HepG2 (cell line): ENCODE measurements at regions not wholly inside any gene's neighbourhood (a gene's known extent, or its start where the extent isn't known, plus 50 kb on each side); places are given as distances from the start of the nearest gene placed in this dataset.

Experiments
- ATAC-seq: fragments of 200-7000 bp; cut with Tn5 transposase; 3 replicates; pipeline ENCODE4 v1.9.1; 2020; ENCODE audit warnings: mild to moderate bottlenecking, moderate library complexity
- BruUV-seq: library from RNA; stranded (reverse); fragments of 400-500 nt; replicated peaks from 2 replicates; lab custom pipeline; 2021; lab: Mats Ljungman, UMichigan
- CTCF ChIA-PET: fragments of 300-600 bp; formaldehyde crosslinking; extraction: SDS; loops from one replicate; lab custom pipeline; 2021; ENCODE audit warnings: low total read pairs, inconsistent platforms, low intra/inter-chr PET ratio; lab: Yijun Ruan, JAX
- POLR2A ChIA-PET: fragments of 350-600 bp; sonication (Branson Sonifier 250); formaldehyde crosslinking; loops from one replicate; lab custom pipeline; 2020; ENCODE audit warnings: antibody characterized with exemption, inconsistent platforms; lab: Yijun Ruan, JAX
- DNase-seq: peaks from one replicate; pipeline ENCODE4 v3.0.0-alpha.2; 2015; ENCODE audit warnings: low spot score
- FAIRE-seq: peaks from 3 replicates; lab custom pipeline; 2011; peaks lifted over from hg19 to GRCh38; lab: Jason Lieb, UNC
- H2AFZ ChIP-seq: one replicate; pipeline ENCODE4 v1.6.1; 2011; ENCODE audit warnings: low read length, inconsistent platforms
- H3K27ac ChIP-seq: fragments of 300-600 bp; 3 replicates; pipeline ENCODE4 v1.8.0; 2011; ENCODE audit warnings: mixed run types, mild to moderate bottlenecking, mixed read lengths, low read length, inconsistent platforms; ENCODE audit not compliant: insufficient read depth; ENCODE audit errors: extremely low read length
- H3K27me3 ChIP-seq, 2 experiments: fragments of 200-600 bp in 1 of 2; 2 replicates in 1 of 2; 3 replicates in 1 of 2; pipeline versions ENCODE4 v1.6.0 to v1.8.0; 2011; ENCODE audit warnings: low read length in 2 of 2, mild to moderate bottlenecking in 2 of 2, moderate library complexity in 2 of 2, inconsistent platforms in 1 of 2; ENCODE audit not compliant: insufficient read depth in 2 of 2, control insufficient read depth in 1 of 2
- H3K36me3 ChIP-seq, 2 experiments: fragments of 200-600 bp in 1 of 2; replicated peaks in 1 of 2; 2 replicates in 1 of 2; 3 replicates in 1 of 2; pipeline versions ENCODE4 v1.5.1 to v1.8.0; 2011; ENCODE audit warnings: low read length in 2 of 2, inconsistent platforms in 1 of 2; ENCODE audit not compliant: insufficient read depth in 2 of 2, control insufficient read depth in 1 of 2
- H3K4me1 ChIP-seq: 2 replicates; pipeline ENCODE4 v1.5.1; 2012; ENCODE audit warnings: low read length, inconsistent platforms; ENCODE audit not compliant: insufficient read depth
- H3K4me2 ChIP-seq: 2 replicates; pipeline ENCODE4 v1.6.0; 2011; ENCODE audit warnings: low read depth, low read length, inconsistent platforms
- H3K4me3 ChIP-seq, 3 experiments: fragments of 200-600 bp in 1 of 3; sonication (generic), shearing (Covaris generic) in 1 of 3; replicated peaks in 1 of 3; 2 replicates each; pipeline ENCODE4 v1.5.1; 2011 to 2016; ENCODE audit warnings: low read length in 3 of 3, inconsistent platforms in 2 of 3, low read depth in 2 of 3, mild to moderate bottlenecking in 2 of 3, control low read depth in 1 of 3, mixed read lengths in 1 of 3; ENCODE audit not compliant: insufficient read depth in 1 of 3
- H3K79me2 ChIP-seq: one replicate; pipeline ENCODE4 v1.6.1; 2011; ENCODE audit warnings: low read length, inconsistent platforms; ENCODE audit not compliant: insufficient read depth
- H3K9ac ChIP-seq: 2 replicates; pipeline ENCODE4 v1.6.0; 2011; ENCODE audit warnings: mild to moderate bottlenecking, low read depth, low read length, inconsistent platforms; ENCODE audit not compliant: insufficient read depth
- H3K9me3 ChIP-seq: 2 replicates; pipeline ENCODE4 v1.5.1; 2012; ENCODE audit warnings: mild to moderate bottlenecking, low read length
- H4K20me1 ChIP-seq: 2 replicates; pipeline ENCODE4 v1.6.0; 2011; ENCODE audit warnings: inconsistent platforms, mild to moderate bottlenecking, low read length, moderate library complexity; ENCODE audit not compliant: insufficient read depth
- AFF4 ChIP-seq: sonication (generic); formaldehyde crosslinking; IDR thresholded peaks from 2 replicates; pipeline ENCODE4 v1.4.0; 2020; ENCODE audit warnings: missing genetic modification reagents
- ARID2 ChIP-seq: sonication (generic); formaldehyde crosslinking; IDR thresholded peaks from 2 replicates; pipeline ENCODE4 v1.8.1; 2022; ENCODE audit warnings: mild to moderate bottlenecking, missing genetic modification reagents, borderline replicate concordance
- CENPT ChIP-seq: sonication (generic); formaldehyde crosslinking; IDR thresholded peaks from 2 replicates; pipeline ENCODE4 v1.8.0; 2022; ENCODE audit warnings: low read depth, mild to moderate bottlenecking, moderate library complexity, missing genetic modification reagents
- EED ChIP-seq: sonication (generic); formaldehyde crosslinking; IDR thresholded peaks from 2 replicates; pipeline ENCODE4 v1.5.0; 2020; ENCODE audit warnings: mild to moderate bottlenecking, missing genetic modification reagents
- HDAC1 ChIP-seq: sonication (generic); formaldehyde crosslinking; IDR thresholded peaks from 2 replicates; pipeline ENCODE4 v1.5.1; 2020; ENCODE audit warnings: mild to moderate bottlenecking, missing genetic modification reagents
- NFE2L1 ChIP-seq: sonication (generic); formaldehyde crosslinking; IDR thresholded peaks from 2 replicates; pipeline ENCODE4 v1.4.0; 2020; ENCODE audit warnings: missing genetic modification reagents, mild to moderate bottlenecking, borderline replicate concordance
- NPAS2 ChIP-seq: sonication (generic); formaldehyde crosslinking; IDR thresholded peaks from 2 replicates; pipeline ENCODE4 v1.8.0; 2022; ENCODE audit warnings: mild to moderate bottlenecking, missing genetic modification reagents, borderline replicate concordance
- NR2F2 ChIP-seq: IDR thresholded peaks from 2 replicates; pipeline ENCODE4 v1.6.1; 2012; ENCODE audit warnings: low read depth, inconsistent platforms, borderline replicate concordance
- SCMH1 ChIP-seq: sonication (generic); formaldehyde crosslinking; IDR thresholded peaks from 2 replicates; pipeline ENCODE4 v1.9.0; 2021; ENCODE audit warnings: missing genetic modification reagents, mild to moderate bottlenecking, borderline replicate concordance
- SETDB1 ChIP-seq: sonication (generic); formaldehyde crosslinking; IDR thresholded peaks from 2 replicates; pipeline ENCODE4 v1.5.1; 2020; ENCODE audit warnings: missing genetic modification reagents, mild to moderate bottlenecking, borderline replicate concordance
- ZMYM3 ChIP-seq: sonication (generic); formaldehyde crosslinking; IDR thresholded peaks from 2 replicates; pipeline ENCODE4 v1.5.1; 2020; ENCODE audit warnings: mild to moderate bottlenecking, missing genetic modification reagents
- ZNF207 ChIP-seq: fragments of 450-650 bp; IDR thresholded peaks from 2 replicates; pipeline ENCODE4 v1.6.1; 2016; ENCODE audit warnings: antibody characterized with exemption, borderline replicate concordance
- ZNF335 ChIP-seq: sonication (generic); formaldehyde crosslinking; IDR thresholded peaks from 2 replicates; pipeline ENCODE4 v1.4.0; 2020; ENCODE audit warnings: missing genetic modification reagents
- ZNF367 ChIP-seq: sonication (generic); formaldehyde crosslinking; IDR thresholded peaks from 2 replicates; pipeline ENCODE4 v1.4.0; 2020; ENCODE audit warnings: missing genetic modification reagents, borderline replicate concordance
- ZNF446 ChIP-seq: sonication (generic); formaldehyde crosslinking; IDR thresholded peaks from 2 replicates; pipeline ENCODE4 v1.5.0; 2020; ENCODE audit warnings: mild to moderate bottlenecking, missing genetic modification reagents
- ZNF709 ChIP-seq: sonication (generic); formaldehyde crosslinking; IDR thresholded peaks from 2 replicates; pipeline ENCODE4 v1.5.0; 2020; ENCODE audit warnings: mild to moderate bottlenecking, missing genetic modification reagents
- WGBS: methylation state at CpG from one replicate; pipeline ENCODE4 v1.1.6; 2017; ENCODE audit warnings: low lambda C conversion rate; 5-methylcytosine and 5-hydroxymethylcytosine counted together
- in situ Hi-C: cut with HindIII; loops from 2 replicates; pipeline ENCODE4 v1.10.0; 2017; ENCODE audit warnings: low pct_unique_long_range_greater_than_20kb; ENCODE audit not compliant: extremely low pct_ligation_motif_present
- intact Hi-C: fragments of 100-400 bp; cut with micrococcal nuclease; formaldehyde crosslinking; loops from one replicate; pipeline ENCODE4 v1.10.0; 2022; ENCODE audit not compliant: unreplicated experiment
- TF ChIP-seq, protein P1 (sequence below): sonication (generic); formaldehyde crosslinking; IDR thresholded peaks from 2 replicates; pipeline ENCODE4 v1.5.0; 2020; ENCODE audit warnings: missing genetic modification reagents
- TF ChIP-seq, protein P2 (sequence below): sonication (generic); formaldehyde crosslinking; IDR thresholded peaks from 2 replicates; pipeline ENCODE4 v1.5.0; 2020; ENCODE audit warnings: missing genetic modification reagents, mild to moderate bottlenecking, borderline replicate concordance

DNA sequence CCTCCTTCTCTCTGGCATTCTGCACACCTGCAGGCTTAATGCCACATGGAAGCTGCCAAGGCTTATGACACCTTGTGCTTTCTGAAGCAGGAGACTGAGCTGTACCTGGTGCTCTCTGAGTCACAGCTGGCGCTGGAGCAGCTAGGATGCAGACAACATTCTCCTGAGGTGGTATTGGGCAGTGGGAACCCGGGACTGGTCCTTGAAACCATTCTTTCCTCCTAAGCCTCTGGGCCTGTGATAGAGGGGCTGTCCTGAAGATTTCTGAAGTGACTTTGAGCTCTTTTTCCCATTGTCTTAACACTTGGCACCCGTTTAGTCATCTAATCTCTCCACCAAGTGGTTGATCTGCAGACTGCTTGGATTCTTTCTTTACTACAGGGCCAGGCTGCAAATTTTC lies 508.4 kb downstream of the TFEC start:
- no peak for DNase-seq
- CTCF ChIA-PET: no interaction called here

More for the DNA sequence above, 508.4 kb downstream of the TFEC start:
- Histone ChIP-seq H3K9me3 (peaks cover 21% of the 10 kb centered on the region), H3K4me3 (no peak overlapping the region), H2AFZ (no peak overlapping the region), H3K4me1 (no peaks in the 10 kb centered on the region), H3K27me3 (no peaks in the 10 kb centered on the region), H3K9ac (no peak overlapping the region), H3K4me2 (no peak overlapping the region), H4K20me1 (no peaks in the 10 kb centered on the region), H3K79me2 (no peaks in the 10 kb centered on the region), H3K27ac (no peak overlapping the region), H3K36me3 (no peaks in the 10 kb centered on the region)
- no peak for ATAC-seq
- TF ChIP-seq SETDB1: no peak
- TF ChIP-seq AFF4: no peak
- no peak for TF ChIP-seq ZNF207
- no peak for TF ChIP-seq CENPT
- TF ChIP-seq SCMH1 (CRISPR knock-in tag): no peak
- no peak for TF ChIP-seq ARID2 (CRISPR knock-in tag)
- TF ChIP-seq ZNF367: no peak
- TF ChIP-seq ZMYM3: no peak
- TF ChIP-seq NFE2L1 (CRISPR knock-in tag): no peak
- TF ChIP-seq NR2F2: no peak
- TF ChIP-seq HDAC1: no peak
- no peak for TF ChIP-seq ZNF709 (CRISPR knock-in tag)
- TF ChIP-seq, protein P1, sequence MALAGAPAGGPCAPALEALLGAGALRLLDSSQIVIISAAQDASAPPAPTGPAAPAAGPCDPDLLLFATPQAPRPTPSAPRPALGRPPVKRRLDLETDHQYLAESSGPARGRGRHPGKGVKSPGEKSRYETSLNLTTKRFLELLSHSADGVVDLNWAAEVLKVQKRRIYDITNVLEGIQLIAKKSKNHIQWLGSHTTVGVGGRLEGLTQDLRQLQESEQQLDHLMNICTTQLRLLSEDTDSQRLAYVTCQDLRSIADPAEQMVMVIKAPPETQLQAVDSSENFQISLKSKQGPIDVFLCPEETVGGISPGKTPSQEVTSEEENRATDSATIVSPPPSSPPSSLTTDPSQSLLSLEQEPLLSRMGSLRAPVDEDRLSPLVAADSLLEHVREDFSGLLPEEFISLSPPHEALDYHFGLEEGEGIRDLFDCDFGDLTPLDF: no peak
- no peak for TF ChIP-seq NPAS2 (CRISPR knock-in tag)
- TF ChIP-seq EED (CRISPR knock-in tag): no peak
- no peak for TF ChIP-seq ZNF335 (CRISPR knock-in tag)
- TF ChIP-seq ZNF446: no peak
- TF ChIP-seq, protein P2, sequence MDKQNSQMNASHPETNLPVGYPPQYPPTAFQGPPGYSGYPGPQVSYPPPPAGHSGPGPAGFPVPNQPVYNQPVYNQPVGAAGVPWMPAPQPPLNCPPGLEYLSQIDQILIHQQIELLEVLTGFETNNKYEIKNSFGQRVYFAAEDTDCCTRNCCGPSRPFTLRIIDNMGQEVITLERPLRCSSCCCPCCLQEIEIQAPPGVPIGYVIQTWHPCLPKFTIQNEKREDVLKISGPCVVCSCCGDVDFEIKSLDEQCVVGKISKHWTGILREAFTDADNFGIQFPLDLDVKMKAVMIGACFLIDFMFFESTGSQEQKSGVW (CRISPR knock-in tag): no peak
- in situ Hi-C loops (no loop called here), intact Hi-C loops (no loop called here)
- no TSS peak for BruUV-seq
- 0% methylated on average over 3 of the region's 3 CpGs for WGBS
- FAIRE-seq: no peak
- POLR2A ChIA-PET: no interaction called here
